GM23248 (cell line): ENCODE measurements at regions not wholly inside any gene's neighbourhood (a gene's known extent, or its start where the extent isn't known, plus 50 kb on each side); places are given as distances from the start of the nearest gene placed in this dataset.

Experiments
- DNase-seq: peaks from one replicate; pipeline ENCODE4 v3.0.0-alpha.2; 2015
- H2AFZ ChIP-seq: fragments of 200-600 bp; sonication (generic); 2 replicates; pipeline ENCODE4 v1.6.1; 2016; ENCODE audit warnings: antibody characterized with exemption
- H3F3A ChIP-seq: fragments of 200-600 bp; sonication (generic); 2 replicates; pipeline ENCODE4 v1.6.1; 2016; ENCODE audit warnings: mild to moderate bottlenecking, antibody characterized with exemption, mixed run types; ENCODE audit not compliant: insufficient read depth
- H3K27ac ChIP-seq: fragments of 200-600 bp; sonication (generic); 2 replicates; pipeline ENCODE4 v1.5.1; 2016; ENCODE audit warnings: mild to moderate bottlenecking
- H3K27me3 ChIP-seq: fragments of 200-600 bp; sonication (generic); replicated peaks from 2 replicates; pipeline ENCODE4 v1.6.1; 2016; ENCODE audit warnings: mild to moderate bottlenecking; ENCODE audit not compliant: insufficient read depth
- H3K36me3 ChIP-seq: fragments of 200-600 bp; sonication (generic); 2 replicates; pipeline ENCODE4 v1.6.1; 2016; ENCODE audit warnings: low read depth, mild to moderate bottlenecking
- H3K4me1 ChIP-seq: fragments of 200-600 bp; sonication (generic); 2 replicates; pipeline ENCODE4 v1.6.1; 2016; ENCODE audit warnings: mild to moderate bottlenecking; ENCODE audit not compliant: insufficient read depth
- H3K4me2 ChIP-seq: fragments of 200-600 bp; sonication (generic); one replicate; pipeline ENCODE4 v1.6.1; 2016; ENCODE audit warnings: mild to moderate bottlenecking; ENCODE audit not compliant: unreplicated experiment
- H3K4me3 ChIP-seq: fragments of 200-600 bp; sonication (generic); 2 replicates; pipeline ENCODE4 v1.5.1; 2016; ENCODE audit warnings: mild to moderate bottlenecking
- H3K79me2 ChIP-seq: fragments of 200-600 bp; sonication (generic); 2 replicates; pipeline ENCODE4 v1.6.1; 2016; ENCODE audit warnings: mild to moderate bottlenecking; ENCODE audit not compliant: insufficient read depth
- H3K9ac ChIP-seq: fragments of 200-600 bp; sonication (generic); 2 replicates; pipeline ENCODE4 v1.6.1; 2016; ENCODE audit warnings: mild to moderate bottlenecking
- H3K9me2 ChIP-seq: fragments of 200-600 bp; sonication (generic); 2 replicates; pipeline ENCODE4 v1.6.1; 2016; ENCODE audit warnings: mixed run types, mild to moderate bottlenecking, moderate library complexity; ENCODE audit not compliant: insufficient read depth
- H3K9me3 ChIP-seq: fragments of 200-600 bp; sonication (generic); one replicate; pipeline ENCODE4 v1.6.1; 2017; ENCODE audit warnings: low read depth
- H4K20me1 ChIP-seq: fragments of 200-600 bp; sonication (generic); 2 replicates; pipeline ENCODE4 v1.6.0; 2016; ENCODE audit not compliant: insufficient read depth
- EZH2 ChIP-seq: fragments of 200-600 bp; sonication (generic); IDR thresholded peaks from 2 replicates; pipeline ENCODE4 v1.6.1; 2018; ENCODE audit warnings: antibody characterized with exemption, mild to moderate bottlenecking; ENCODE audit not compliant: insufficient read depth, poor library complexity, severe bottlenecking
- EZH2phosphoT487 ChIP-seq: fragments of 200-600 bp; sonication (generic); IDR thresholded peaks from 2 replicates; pipeline ENCODE4 v1.6.1; 2018; ENCODE audit warnings: antibody characterized with exemption, moderate library complexity, mild to moderate bottlenecking, low read depth; ENCODE audit not compliant: insufficient read depth
- WGBS, 2 experiments: methylation state at CpG; one replicate each; pipeline ENCODE4 v1.1.6; 2015 to 2017; ENCODE audit warnings: low lambda C conversion rate in 2 of 2, low coverage in 1 of 2; ENCODE audit errors: missing lambda C conversion rate in 2 of 2; 5-methylcytosine and 5-hydroxymethylcytosine counted together
- in situ Hi-C: fragments of 300-500 bp; cut with MboI; formaldehyde crosslinking; loops from 2 replicates; pipeline ENCODE4 v1.15.0; 2020

DNA sequence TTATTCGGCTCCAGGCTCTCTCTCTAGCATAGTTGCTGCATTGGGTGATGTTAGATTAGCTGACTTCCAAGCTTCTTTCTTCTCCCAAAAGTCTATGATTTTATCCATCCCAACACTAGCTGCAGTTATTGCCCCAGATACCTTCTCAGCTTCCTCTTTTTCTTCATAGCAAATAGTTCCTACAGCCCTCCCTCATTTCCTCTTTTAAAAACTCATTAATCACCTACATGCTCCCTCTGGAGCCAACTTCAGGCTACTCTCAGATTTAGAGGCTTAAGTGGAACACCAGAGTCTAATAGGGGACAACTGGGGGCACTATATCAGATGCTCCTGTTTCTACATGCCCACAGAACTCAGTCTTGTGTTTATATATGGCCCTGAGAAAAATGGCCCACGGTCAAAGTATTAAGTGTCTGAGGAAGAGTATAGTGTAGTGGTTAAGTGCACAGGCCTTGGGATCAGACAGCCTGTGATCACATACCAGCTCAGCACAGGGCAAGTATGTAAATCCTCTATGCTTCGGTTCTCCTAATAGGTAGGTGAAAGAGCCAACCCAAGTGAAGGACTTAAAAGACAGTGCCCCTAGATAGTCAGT is 241.9 kb upstream of the SLC14A2 start:
- Histone ChIP-seq H4K20me1 (no peaks in the 10 kb centered on the region), H3F3A (peaks cover 12% of the 10 kb centered on the region; the same call in 1 of the 2 replicates), H3K4me1 (peaks cover 4% of the 10 kb centered on the region; the same call in 1 of the 2 replicates), H3K27ac (no peak overlapping the region), H3K9me3 (no peaks in the 10 kb centered on the region), H3K9ac (no peak overlapping the region), H3K4me2 (no peak overlapping the region), H3K9me2 (no peaks in the 10 kb centered on the region), H3K27me3 (no peaks in the 10 kb centered on the region), H2AFZ (no peak overlapping the region), H3K79me2 (no peaks in the 10 kb centered on the region), H3K4me3 (no peak overlapping the region), H3K36me3 (no peaks in the 10 kb centered on the region)
- 76 to 86% methylated on average over 3 of the region's 3 CpGs for WGBS, 2 experiments
- no peak for DNase-seq
- TF ChIP-seq EZH2phosphoT487 (no peak), EZH2 (no peak)
- in situ Hi-C loops = loop anchor here (25.0 kb wide), 1 partner anchor 1711 kb away; no protein-coding TSS in a partner anchor

DNA sequence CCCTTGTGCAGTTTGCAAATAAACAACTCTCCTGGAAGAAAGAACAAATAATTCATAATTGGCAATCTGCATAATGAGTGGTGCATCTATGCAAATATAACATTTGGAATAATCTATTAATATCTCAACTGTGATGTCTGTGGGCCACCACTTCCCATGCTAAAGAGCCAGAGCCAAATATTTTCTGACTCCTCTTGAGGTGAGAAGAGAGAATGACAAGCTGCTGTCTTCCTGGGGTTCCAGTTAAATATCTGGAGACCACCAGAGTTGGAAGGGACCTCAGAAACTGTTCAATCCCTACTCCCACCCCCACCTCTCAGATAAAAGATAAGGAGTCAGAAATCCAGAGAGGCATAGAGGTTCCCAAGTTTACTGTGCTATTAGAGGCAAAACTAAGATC is 241.0 kb upstream of the SLC14A2 start:
- no peaks in the 10 kb centered on the region for H3K27me3 ChIP-seq
- DNase-seq = no peak
- no peak overlapping the region for H3K4me3 ChIP-seq
- peaks cover 4% of the 10 kb centered on the region; the same call in 1 of the 2 replicates for H3K4me1 ChIP-seq
- H3K9ac ChIP-seq = no peak overlapping the region
- H3F3A ChIP-seq = peaks cover 12% of the 10 kb centered on the region; the same call in 1 of the 2 replicates
- no peak overlapping the region for H3K27ac ChIP-seq
- TF ChIP-seq EZH2phosphoT487 (no peak), EZH2 (no peak)
- in situ Hi-C loops = loop anchor here (25.0 kb wide), 1 partner anchor 1712 kb away; no protein-coding TSS in a partner anchor
- H3K36me3 ChIP-seq = no peaks in the 10 kb centered on the region
- H4K20me1 ChIP-seq = no peaks in the 10 kb centered on the region
- H2AFZ ChIP-seq = no peak overlapping the region
- H3K9me2 ChIP-seq = no peaks in the 10 kb centered on the region
- H3K9me3 ChIP-seq = no peaks in the 10 kb centered on the region
- no peaks in the 10 kb centered on the region for H3K79me2 ChIP-seq
- H3K4me2 ChIP-seq = no peak overlapping the region

DNA sequence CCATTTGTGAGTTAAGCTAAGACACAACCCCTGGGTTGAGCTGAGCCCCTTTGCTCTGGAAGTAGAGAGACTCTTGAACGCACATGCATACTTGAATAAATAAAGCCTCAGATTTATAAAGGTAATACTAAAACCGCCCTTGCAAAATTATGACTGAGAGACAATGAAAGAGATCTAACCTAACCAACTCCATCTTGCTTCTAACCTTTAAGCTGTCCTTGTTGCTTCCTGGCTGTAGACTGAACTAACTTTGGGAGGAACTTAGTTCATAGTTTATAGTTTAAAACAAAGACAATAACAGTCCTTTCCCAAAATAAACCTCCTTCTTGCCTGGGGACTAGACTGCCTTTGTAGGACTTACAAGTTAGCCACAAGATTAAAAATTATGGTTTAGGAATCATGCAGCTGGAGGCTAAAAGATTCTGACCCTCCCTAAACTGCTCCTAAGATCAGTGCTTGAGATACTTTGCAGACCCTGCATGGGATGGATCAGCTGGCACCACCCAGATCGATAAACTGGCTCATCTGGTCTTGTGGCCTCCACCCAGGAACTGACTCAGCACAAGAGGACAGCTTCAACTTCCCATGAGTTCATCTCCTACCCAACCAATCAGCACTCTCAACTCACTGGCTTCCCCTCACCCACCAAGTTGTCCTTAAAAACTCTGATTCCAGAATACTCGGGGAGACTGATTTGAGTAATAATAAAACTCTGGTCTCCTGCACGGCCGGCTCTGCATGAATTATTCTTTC is 240.2 kb upstream of the SLC14A2 start:
- no peak for TF ChIP-seq EZH2
- no peak for TF ChIP-seq EZH2phosphoT487
- no peak overlapping the region for H3K4me3 ChIP-seq
- H3K79me2 ChIP-seq = no peaks in the 10 kb centered on the region
- no peak for DNase-seq
- no peak overlapping the region for H3K9ac ChIP-seq
- H3K36me3 ChIP-seq = no peaks in the 10 kb centered on the region
- H3K4me1 ChIP-seq = peaks cover 4% of the 10 kb centered on the region; the same call in 1 of the 2 replicates
- H3K4me2 ChIP-seq = no peak overlapping the region
- no peaks in the 10 kb centered on the region for H4K20me1 ChIP-seq
- no peaks in the 10 kb centered on the region for H3K27me3 ChIP-seq
- no peak overlapping the region for H2AFZ ChIP-seq
- H3K9me2 ChIP-seq = no peaks in the 10 kb centered on the region
- H3K9me3 ChIP-seq = no peaks in the 10 kb centered on the region
- in situ Hi-C loops = loop anchor here (25.0 kb wide), 3 partner anchors 1038 to 1713 kb away; no protein-coding TSS in a partner anchor
- 63 to 72% methylated on average over 6 of the region's 6 CpGs for WGBS, 2 experiments
- no peak overlapping the region for H3K27ac ChIP-seq
- H3F3A ChIP-seq = peaks cover 9% of the 10 kb centered on the region; the same call in 1 of the 2 replicates

DNA sequence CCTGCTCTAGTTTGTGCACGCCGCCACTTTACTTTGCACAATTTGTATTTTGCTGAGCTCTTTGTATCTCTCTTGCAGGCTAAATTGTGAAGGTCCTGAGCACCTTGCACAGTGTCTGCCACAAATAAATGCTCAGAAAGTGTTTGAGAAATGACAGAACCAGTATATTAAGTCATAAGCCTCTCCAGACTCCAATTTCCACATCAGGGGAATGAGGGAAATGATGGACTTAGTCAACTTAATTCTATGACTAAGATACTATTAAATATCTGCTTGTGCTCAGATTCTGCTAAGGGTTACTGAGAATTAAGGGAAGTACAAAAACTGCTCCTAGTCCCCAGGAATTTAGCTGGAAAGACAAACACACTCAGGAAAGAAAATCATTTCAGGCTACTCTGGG is 239.1 kb upstream of the SLC14A2 start:
- in situ Hi-C loops = loop anchor here (25.0 kb wide), 2 partner anchors 1039 to 1264 kb away; no protein-coding TSS in a partner anchor
- Histone ChIP-seq H3K79me2 (no peaks in the 10 kb centered on the region), H3K9me2 (no peaks in the 10 kb centered on the region), H3K4me3 (no peak overlapping the region), H3K36me3 (no peaks in the 10 kb centered on the region), H2AFZ (no peak overlapping the region), H3K4me1 (no peaks in the 10 kb centered on the region; the same call in 1 of the 2 replicates), H3K27me3 (no peaks in the 10 kb centered on the region), H3F3A (peaks cover 5% of the 10 kb centered on the region; the same call in 1 of the 2 replicates), H4K20me1 (no peaks in the 10 kb centered on the region), H3K4me2 (no peak overlapping the region), H3K9me3 (no peaks in the 10 kb centered on the region), H3K27ac (no peak overlapping the region), H3K9ac (no peak overlapping the region)
- no peak for TF ChIP-seq EZH2phosphoT487
- no peak for TF ChIP-seq EZH2
- peak; percentile 33 for DNase-seq
- 98 to 99% methylated on average over 2 of the region's 2 CpGs for WGBS, 2 experiments
